HG03196 (cell line): ENCODE measurements at regions not wholly inside any gene's neighbourhood (a gene's known extent, or its start where the extent isn't known, plus 50 kb on each side); places are given as distances from the start of the nearest gene placed in this dataset.

Experiments
- ATAC-seq: cut with Tn5 transposase; IDR thresholded peaks from one replicate; pipeline ENCODE4 v1.9.1; 2021; ENCODE audit not compliant: unreplicated experiment

DNA sequence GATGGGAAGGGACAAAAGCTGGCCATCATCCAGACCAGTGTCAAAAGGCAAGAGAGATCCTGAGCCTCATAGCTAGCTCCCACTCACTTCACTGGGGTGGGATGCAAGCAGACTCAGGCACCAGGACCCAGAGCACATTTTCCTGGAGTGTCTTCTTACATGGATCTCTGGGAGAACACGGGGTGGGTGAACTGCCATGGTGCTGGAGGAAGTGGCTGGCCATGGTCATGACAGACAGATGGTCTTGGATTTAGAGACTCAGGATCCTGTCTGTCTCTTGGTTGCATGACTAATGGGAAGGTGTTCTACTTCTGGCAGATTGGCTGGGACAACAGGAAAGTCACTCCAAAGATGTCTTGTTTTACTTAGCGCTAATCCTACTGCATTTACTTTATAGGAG, 311.5 kb downstream of the ATP23 start:
- ATAC-seq = no peak

DNA sequence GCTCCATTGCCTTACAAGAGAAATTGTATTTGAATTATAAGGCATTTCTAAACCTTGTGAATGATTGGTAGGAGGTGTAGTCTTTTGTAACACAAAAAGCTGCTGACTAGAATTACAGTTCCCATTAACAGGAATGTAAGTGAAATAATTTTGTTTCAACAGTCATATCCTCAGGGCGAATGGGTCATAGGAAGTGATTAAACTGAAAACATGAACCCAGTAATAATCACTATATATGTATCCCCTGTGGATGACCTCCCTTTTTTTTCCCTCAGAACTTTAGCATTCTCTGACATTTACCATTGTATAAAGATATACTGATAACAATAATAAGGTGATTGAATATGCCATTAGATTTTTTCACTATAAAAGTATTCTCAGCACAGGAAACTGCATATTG, 312.3 kb downstream of the ATP23 start:
- no peak for ATAC-seq

DNA sequence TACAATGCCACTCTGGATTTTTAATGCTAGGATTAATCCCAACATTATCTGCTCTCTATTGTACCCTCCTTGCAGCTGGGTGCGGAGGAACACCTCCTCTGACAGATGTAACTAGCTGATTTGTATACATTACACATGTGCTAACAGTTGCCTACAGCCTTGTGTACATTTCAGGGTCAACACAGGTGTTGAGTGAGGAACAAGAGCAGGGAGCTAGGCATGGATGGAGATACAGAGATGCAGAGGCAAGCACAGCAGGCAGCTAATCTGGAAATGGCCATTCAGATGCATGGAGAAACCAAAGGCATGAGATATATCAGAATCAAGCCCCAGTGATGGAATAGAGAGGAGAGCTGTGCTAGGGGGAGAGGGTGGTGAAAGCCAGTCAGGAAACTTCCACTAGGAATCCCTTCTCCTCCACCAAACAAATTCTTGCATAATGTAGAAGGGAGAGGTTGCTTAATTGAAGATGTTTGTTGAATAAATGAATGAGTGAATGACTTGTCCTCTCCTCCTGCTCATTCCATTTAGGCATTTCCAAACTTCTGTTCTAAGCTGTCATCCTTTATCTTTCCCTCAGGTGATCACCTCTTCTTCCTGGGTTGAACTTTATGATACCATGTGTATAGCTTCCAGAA, 313.2 kb downstream of the ATP23 start:
- ATAC-seq = no peak

DNA sequence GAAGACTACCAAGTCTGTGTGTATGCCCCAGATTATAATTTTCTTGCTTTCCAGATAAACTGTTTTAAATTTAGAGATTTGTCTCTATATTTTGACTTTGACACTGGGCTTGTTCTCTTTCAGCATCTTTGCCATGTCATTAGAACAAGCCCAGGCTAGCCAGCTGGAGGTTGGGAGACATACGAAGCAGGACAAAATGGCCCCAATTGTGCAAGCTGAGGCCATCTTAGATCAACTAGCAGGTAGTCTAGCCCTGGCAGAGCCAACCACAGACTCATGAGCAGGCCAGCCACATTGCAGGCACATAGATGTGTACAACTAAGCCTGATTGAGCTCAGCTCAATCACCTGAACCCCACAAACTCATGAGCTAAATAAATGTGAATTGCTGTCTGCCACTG, 321.4 kb downstream of the ATP23 start:
- no peak for ATAC-seq

DNA sequence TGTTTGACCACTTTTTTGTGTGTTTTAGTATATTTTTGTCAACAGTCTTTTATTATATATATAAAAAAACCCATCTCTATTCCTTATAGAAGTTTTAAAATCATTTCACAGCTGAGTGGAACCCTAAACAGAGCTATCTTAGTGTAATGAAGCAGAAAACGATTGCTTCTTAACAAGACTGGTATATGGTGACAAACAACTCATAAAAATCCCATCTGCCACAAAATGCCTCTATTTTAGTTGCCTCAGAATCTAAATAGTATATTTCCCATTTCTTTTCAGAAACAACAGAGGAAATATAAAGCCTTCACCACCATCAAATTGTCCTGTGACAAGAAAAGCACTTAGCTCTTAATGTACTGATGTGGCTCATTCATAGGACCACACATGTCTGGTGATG, 322.4 kb downstream of the ATP23 start:
- no peak for ATAC-seq

DNA sequence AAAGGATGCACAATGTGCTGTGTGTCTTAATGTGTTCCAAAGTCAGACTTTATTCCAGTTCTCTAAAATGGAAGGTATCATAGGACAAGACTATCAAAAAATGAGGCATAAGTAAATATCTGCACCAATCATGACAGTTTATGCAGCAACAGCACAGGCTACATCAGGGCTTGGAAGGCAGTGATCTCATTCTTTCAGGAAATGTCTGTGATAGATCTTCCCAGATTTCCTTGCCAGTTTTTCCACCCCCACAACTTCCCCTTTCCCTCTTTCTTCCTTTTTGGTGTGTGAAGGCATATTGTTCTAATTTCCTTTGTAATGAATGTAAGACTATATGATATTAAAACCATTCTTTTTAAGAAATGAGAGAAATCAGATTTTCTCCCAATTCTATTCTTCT, 326.7 kb downstream of the ATP23 start:
- no peak for ATAC-seq

DNA sequence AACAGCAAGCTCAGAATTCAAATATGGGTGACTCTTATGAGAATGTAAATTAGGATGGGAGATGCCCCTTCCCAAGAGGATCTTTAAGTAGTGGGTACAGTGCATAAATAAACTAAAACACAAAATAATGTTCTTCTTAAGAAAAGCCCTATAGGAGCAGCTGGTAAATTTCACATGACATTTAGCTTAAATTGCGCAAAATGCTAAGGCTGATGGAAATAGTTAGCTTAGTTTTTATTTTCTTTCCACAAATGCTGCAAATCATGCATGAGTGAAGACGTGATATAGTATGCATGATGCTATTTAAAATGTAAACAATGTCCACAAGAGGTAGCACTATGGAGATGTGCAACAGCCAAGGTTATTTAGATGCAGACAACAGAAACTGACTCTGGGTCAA, 328.1 kb downstream of the ATP23 start:
- ATAC-seq = no peak

DNA sequence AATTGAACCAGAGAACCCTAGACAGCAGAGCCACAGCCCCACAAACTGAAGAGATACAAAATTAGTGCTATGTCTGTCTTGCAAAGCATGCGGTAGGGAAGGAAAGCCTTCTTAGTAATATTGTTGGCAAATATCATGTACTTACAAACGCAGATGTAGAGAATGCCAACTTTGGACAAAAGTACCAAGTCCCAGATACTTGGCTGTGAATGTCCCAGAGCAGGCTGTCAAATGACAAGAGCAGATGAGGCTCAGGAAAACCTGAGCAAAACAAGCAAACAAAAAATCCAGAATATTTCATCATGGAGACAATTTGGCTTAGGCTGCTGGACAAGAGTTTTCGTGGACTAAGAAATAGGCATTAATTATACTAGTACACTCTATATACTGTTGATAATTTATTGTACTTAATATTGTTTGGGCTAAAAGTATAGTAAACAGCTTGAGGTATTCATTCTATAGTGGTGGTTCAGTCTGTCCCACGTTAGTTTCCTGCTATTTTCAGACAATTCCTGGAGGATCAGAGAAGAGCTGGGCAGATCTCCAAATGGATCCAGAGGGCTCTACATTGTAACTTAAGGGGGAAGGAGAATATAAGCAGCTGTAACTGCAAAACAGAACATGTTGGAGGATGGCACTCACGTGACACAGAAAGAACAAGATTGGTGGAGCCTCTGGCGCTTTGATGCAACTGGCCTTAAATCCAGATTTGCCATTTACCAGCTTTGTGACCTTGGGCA, 329.8 kb downstream of the ATP23 start:
- ATAC-seq = no peak

DNA sequence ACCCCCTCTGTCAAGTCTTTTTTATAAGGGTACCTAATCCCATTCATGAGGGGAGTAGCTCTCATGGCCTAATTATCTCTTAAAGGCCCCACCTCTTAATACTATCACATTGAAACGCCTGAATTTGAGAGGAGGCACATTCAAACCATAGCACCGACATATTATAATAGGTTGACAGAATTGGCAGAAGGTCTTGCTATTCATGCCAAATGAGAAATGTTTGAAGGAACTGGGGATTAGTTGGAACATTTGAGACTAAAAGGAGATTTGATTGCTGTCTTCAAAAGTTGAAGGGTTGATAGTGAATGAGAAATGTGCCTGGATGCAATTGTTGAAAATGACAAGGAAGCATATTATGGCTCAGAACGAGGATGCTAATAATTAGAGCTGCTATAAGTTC, 331.1 kb downstream of the ATP23 start:
- no peak for ATAC-seq

DNA sequence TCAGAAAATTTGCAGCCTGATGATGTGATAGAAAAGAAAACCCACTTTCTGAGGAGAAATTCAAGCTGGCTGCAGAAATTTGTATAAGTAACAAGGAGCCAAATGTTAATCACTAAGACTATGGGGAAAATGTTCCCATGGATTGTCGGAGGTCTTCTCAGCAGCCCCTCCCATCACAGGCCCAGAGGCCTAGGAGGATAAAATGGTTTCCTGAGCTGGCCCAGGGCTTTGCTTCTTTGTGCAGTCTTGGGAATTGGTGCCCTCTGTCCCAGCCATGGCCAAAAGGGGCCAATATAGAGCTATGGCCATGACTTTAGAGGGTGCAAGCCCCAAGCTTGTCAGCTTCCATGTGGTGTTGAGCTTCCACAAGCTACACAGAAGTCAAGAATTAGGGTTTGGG, 335.9 kb downstream of the ATP23 start:
- ATAC-seq = no peak

DNA sequence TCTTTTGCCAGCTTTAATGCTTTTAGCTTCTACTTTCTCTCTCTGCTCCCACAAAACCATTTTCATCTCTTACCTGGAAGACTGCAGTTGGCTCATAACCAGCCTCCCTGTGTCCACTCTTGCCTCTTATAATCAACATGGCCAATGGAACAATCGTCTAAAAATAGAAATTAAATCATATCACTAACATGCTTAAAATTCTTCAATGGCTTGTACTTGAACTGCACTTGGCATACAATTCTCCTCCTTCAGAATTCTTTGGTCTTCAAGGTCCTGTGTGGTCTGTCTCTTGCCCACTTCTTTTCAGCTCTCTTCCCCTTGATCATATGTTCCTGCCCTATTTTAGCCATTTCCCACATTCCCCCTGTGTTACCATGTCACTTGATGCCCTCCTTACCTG, 342.2 kb downstream of the ATP23 start:
- no peak for ATAC-seq

DNA sequence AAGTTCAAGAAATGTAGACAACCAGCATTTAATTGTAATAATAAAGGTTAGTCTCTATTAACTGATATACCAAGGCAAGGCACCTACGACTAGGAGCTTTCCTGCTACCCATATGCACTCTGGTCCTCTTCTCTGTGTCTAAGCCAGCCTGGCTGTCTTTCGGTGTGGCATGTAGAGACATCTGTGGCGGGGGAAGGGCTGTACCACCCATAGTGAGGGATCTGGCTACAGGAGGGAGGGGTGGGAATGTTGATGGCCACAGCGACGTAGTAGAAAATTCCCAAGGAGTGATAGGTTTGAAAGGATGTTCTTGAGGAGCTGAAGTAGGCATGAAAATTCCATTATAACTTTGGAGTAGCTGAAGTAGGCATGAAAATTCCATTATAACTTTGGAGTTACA, 344.2 kb downstream of the ATP23 start:
- no peak for ATAC-seq

DNA sequence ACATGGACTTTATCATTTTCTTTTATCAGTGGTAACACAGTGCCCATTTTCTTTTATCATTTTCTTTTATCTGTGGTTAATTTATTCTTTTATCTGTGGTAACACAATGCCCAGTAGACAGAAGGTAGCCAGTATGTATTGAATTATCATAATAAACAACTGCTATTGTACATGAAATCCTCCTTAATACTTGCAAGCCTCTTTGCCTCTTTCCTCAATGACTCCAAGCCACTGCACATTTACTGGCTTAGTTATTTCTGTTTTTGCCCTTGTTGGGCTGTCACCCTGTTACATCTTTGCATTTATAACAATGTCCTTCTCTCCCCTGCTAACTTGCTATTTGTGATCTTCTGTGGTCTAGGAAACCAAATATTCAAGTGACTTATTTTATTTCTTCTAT, 345.0 kb downstream of the ATP23 start:
- ATAC-seq = no peak

DNA sequence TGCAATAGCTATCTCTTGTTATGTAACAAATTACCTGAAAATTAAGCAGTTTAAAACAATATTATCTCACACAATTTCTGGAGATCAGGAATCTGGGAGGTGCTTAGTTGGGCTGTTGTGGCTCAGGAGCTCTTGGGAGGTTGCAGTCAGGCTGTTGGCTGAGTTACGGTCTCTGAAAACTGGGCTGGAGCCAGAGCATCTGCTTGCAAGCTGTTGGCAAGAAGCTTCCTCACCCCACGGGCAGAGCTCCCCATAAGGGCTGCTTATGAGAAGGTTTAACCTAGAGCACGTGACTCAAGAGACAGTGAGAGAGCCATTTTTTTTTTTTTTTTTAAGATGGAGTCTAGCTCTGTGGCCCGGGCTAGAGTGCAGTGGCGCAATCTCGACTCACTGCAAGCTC, 346.8 kb downstream of the ATP23 start:
- ATAC-seq = no peak

DNA sequence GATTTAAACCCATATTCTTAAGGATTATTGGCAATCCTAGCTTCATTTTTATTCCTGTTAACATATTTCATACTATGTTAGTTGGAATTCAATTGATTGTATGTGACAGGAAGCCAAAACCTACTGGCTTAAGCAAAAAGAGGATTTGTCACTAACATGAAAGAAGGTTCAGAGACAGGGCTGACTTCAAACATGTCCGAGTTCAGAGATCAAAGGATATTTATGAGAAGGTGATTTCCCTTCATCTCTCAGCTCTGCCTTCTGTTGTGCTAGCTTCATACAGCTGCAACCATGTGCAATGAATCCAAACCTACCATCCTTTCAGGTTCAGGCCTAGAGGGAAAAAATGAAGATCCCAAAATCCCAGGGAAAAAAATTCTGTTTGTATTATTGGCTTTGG, 349.7 kb downstream of the ATP23 start:
- ATAC-seq = no peak

DNA sequence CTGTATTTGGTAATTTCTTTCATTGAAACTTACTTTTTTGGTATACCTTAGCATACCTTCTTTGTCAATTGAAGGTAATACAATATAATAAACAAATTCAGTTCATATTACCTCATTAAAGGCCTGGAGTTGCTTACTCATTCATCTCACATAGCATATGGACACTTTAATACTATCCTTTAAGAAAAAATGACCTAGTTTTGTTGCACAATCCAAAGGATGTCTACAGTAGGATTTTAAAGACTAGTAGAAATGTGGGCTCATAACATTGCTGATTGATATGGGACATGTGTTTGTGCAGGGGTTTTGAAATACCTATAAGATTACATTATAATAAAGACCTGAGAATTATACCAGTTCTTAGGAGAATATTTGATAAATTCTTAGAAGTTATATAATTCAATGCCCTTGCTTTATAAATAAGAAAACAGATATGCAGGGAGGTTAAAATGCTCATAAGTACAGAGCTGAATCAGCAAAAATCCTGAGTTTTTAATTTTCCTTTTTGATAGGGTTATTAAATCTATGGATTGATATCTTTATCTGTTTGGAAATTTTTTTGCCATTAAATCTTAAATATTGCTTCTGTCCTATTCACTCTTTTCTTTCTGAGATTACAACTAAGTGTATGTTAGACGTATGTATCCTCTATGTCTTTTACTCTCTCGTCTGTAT, 352.1 kb downstream of the ATP23 start:
- no peak for ATAC-seq

DNA sequence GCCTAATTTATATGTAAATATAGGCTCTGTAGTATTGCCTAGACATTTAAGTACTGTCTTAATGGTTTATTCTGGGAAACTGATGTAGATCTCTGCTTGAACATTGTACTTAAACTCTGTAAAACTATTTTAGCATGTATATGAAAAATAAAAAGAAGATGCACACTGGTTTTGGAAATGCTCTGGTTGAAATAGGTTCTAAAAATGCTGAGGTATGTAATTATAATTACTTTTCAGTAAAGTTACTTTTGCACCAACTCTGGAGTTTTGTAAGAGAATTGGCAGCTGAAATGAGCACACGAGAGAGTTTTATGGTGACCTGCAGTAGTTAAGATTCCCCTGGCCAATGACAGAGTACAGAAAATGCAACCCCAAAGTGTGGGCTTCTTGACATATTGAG, 353.9 kb downstream of the ATP23 start:
- ATAC-seq = no peak

DNA sequence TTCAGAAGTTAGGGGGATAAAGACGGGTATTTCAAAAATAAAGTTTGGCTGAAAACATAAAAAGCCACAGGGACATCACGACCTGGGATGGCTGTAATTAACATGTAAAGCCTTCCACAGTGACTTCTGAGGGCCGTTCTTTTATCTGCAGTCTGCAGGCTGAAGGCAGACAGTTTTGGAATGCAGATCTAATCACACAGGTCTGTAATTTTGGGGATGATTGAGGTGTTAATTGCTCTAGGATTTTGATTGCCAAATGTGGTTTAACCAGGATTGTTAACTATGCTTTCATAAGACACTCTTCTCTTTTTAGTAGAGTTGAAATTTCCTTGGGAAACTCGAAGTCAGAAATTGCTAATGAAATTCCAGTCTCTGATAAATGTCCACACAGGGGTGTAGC, 355.5 kb downstream of the ATP23 start:
- no peak for ATAC-seq

DNA sequence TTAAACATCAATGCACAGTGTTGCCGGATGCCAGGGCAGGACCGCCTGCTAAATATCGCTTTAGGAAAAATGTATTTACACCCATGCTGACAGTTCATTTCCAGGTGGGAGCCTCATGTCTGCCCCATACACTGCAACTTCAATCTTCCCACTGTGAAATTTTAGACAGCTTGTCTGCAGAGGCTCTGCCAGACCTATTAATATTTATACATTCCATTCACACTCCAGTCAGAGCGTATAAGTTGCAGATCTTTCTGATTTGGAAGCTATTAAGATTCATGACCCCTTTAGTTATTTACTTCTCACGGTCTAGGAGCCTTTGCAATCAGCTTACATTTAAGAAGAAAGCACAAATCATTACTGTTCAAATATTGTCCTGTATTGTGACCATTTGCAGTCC, 357.4 kb downstream of the ATP23 start:
- ATAC-seq = no peak

DNA sequence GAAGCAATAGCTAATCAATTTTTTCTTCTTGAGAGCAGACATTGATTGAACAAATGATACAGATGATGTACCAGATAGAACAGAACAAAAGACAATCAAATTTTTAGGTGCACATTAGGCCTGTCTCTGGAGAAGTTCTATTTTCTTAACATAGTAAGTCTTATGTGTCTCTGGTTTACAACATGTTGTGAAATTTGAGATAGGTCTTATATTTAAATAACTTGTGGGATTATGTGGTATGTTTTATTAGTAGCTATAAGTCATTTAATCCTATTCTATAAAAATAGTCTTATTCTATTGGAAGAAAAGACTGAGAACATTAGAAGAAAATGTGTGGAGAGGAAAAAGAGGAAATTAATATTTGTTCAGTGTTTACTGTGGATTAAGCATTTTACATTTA, 358.0 kb downstream of the ATP23 start:
- ATAC-seq = no peak

DNA sequence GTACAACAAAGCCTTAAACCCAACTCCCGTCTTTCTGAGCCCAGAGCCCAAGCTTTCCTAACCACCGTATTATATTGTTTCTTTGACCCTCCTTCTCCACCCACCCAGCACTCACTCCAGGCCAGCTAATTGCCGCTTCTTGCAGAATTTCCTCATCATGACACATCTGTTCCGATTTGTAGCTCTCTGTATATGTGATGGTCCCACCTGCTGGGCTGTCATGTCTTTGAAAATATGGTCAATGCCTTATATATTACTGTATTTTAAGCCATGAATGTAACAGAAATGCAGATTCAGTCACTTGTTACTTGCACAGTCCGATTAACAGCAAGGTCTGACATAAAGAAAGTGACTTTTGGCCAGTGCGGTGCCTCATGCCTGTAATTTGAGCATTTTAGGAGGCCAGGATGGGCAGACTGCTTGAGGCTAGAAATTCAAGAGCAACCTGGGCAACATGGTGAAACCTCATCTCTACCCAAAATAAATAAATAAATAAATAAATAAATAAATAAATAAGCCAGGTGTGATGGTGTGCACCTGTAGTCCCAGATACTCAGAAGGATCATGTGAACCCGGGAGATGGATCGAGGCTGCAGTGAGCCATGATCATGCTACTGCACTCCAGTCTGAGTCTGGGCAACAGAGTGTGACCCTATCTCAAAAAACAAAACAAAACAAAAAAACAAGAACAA, 359.8 kb downstream of the ATP23 start:
- ATAC-seq = no peak

DNA sequence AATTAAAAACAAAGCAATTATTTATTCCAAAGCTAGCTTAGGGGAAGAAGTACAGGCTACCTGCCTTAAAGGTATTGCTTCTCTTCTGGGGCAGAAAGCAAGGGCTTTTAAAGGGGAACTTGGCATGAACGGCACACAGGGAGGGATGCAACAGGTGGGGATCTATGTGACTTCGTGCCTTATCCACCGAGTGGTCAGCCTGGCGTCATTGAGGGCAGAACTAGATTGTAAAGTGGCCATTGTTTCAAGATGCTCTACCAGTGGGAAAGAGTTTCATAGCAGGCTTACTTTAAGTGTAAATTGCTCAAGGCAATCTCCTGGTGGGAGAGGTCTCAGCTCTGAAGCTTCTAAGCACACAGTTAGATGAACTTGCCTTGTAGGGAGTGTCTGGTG, 360.4 kb downstream of the ATP23 start:
- ATAC-seq = no peak
